ENCODE measurements at regions not wholly inside any gene's neighbourhood (a gene's known extent, or its start where the extent isn't known, plus 50 kb on each side); places are given as distances from the start of the nearest gene placed in this dataset.

DNA sequence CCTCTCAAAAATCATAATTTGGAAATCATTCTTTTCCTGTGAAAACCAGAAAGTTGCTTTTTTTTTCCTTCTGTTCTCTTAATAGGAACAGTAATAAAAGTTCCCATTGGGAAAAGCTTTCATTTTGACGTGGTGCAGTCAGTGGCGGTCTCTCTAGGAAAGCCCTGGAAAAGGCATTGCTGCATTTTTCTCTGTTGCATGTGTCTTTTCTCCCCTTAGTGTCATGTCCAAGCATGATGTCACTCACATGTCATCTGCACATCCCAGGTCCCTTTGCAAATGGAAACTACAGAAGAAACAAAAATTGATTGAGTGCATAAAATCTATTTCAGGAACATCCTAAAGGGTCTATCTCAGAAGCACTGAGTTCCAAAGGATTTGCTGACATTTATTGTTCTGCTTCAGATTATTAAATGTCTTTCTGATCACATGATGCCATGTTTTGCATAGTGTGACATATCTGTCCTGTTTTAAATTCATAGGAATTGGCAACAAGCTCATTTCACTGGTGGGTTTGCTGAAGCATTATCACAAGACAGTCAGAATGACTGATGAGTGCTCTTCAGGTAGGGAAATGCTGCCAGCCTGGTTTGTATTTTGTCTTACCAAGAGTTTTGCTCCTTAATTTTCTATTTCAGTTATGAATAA, 208.7 kb downstream of the SOX4 start:
- no peak for DNase-seq (ENCODE audit: extremely low read depth, low read depth, low spot score)

DNA sequence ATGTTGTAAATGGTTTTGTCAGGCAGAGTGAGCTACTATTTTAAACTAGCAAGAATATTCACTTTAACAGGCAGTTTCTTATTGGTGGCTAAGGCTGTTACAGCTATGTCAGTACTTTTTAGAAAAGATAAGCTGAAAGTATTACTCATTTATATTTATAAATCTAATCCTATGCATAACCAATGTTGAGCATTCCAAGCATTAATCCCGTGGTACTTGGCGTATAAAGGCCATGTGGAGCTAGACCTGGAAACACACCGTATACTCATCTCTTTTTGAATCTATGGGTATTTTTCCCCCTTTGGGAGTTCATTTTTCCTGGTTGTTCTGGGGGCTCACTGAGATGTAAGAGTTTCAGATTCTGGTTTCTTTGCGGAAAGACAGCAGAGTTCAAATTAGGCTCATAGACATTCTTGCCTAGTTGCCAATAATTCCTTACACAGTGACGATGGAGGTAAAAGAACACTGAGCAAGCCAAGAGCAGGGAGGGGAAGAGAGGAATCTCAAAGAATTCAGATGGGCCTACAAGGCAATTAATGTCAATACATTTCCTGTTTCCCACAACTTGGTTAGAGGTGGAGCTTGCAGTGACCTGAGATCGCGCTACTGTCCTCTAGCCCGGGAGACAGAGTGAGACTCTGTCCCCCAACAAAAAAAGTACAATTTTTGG, 211.5 kb downstream of the SOX4 start:
- no peak for DNase-seq (ENCODE audit: extremely low read depth, low read depth, low spot score)

DNA sequence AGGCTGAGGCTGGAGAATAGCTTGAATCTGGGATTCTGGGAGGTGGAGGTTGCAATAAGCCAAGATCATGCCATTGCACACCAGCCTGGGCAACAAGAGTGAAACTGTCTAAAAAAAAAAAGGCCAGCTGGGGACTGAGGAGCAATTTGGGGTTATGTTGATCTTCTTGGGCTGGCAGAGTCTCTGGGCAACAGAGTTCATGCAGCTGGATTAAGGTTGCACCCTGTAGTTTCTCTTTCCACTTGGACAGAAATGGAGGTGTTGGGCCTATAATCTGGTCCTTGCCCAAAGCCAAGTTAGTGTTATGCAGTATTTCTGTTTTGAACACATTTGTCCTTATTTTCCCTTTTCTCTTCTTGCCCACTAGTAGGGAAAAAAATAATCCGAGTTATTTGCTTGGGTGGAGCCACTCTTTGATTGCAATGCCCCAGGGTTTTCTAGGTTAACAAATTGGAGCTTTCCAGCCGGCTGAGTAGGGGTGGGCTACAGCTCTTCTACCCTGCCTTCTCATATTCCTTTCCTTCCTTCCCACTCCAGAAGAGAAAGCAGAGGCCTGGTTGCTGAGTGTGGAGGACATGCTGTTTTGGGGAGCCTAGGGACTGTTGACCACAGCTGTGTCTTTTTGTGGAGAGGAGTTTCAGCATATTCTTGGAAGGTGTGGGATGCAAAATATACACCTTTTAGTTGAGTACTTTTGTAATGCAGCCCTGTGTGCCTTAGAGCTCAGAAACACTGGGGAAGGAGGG, 213.9 kb downstream of the SOX4 start:
- DNase-seq (ENCODE audit: extremely low read depth, low read depth, low spot score): no peak

DNA sequence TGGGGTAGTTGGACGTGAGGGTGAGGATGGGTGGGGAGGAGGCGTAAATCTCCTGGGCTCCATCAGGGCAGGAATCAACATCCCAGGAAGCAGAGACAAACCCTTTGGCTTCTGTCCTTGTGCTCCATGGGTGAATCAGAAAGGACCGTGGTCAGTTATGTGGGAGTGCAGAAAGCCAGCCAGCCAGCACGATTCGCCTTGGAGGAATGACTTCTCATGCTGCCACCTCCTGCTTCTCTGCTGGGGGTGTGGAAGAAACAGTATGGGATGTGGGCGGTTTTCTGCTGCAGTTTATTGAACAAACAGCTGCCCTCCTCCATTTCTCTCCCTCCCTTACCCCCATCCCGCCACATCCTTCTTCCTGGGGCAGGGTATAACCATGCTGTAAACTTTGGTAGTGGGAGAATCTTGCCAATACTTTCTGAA, 214.5 kb downstream of the SOX4 start:
- DNase-seq (ENCODE audit: extremely low read depth, low read depth, low spot score): no peak

DNA sequence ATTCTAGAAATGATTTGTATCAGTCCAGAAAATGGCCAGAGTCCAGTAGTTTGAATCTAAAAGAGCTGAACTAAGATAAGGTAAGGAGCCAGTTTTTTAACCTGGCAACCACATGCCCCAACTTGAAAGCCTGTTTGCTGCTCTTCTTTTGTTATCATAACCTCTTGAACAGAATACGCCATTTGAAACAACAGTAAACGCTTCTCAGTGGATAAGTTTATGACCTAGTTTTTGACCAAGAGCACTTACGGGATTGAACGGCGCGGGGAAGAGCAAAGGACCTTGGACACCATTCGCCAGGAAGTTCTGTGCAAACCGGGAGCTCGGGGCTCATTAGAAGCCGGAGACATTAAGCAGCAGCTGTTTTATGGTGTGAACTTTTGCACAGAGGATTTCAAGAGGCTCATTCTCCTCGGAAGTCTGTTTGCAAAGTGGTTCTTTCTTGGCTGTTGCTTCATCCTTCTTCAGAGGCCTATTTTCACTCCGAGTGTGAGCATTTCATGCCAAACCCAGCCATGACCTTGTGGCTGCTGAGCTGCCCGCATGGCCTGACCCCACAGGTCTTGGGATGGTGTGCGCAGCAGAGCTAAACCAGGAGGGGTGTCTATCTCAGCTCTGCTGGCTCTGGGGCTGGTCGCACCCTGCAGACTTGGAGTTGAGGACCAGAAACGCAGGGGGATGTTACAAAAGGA, 215.1 kb downstream of the SOX4 start:
- no peak for DNase-seq (ENCODE audit: extremely low read depth, low read depth, low spot score)

DNA sequence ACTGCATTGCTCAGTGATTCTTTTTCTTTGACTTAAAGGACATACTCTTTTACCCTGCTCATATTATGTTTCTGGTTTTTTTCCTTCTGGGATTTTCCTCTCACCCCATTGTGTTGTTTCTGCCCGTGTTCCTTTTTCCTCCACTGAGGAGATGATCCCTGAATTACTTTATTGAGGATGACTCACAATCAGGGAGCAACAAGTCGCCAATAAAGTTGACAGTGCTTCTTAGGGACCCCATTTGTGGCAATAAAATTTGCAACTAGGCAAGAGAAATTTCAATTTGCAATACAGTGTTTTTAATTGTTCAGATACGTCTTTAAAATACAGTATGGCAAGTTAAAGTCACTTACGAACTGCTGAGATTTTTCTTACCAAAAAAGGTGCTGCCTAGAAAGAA, 217.9 kb downstream of the SOX4 start:
- no peak for DNase-seq (ENCODE audit: extremely low read depth, low read depth, low spot score)

DNA sequence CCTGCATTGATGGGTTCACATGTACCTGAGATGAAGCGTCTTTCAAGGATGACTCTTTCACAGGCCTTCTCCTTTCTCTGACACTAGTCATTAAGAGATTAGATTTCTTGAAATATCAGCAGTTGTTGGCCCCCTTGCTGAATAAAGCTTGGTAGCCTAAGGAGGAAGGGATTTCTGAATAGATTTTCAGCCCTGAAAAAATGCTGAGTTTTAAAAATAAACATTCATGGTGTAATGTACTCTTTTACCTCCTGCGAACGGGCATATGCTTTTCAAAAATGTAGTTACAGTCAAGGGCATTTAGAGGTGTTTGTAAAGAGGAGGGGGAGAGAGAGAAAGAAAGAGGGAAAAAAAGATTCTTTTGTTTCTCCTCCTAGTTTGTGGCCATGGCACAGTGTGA, 222.7 kb downstream of the SOX4 start:
- no peak for DNase-seq (ENCODE audit: extremely low read depth, low read depth, low spot score)

DNA sequence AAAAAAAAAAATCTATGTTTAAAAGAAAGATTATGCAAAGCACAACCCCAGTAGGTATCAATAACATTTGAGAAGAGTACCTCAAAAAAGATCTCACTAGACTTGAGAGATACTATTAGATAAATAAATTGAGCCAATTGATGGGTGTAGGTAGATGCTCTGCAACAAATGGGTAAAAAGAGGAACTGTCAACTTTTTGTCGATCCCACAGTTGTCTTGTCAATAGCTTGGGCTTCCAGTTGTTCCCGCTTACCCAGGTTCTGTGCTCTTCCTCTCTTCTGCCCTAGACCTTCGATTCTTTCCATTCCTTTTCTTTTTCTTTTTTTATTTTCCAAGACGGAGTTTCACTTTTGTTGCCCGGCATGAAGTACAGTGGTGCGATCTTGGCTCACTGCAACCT, 226.9 kb downstream of the SOX4 start:
- DNase-seq (ENCODE audit: extremely low read depth, low read depth, low spot score): no peak

DNA sequence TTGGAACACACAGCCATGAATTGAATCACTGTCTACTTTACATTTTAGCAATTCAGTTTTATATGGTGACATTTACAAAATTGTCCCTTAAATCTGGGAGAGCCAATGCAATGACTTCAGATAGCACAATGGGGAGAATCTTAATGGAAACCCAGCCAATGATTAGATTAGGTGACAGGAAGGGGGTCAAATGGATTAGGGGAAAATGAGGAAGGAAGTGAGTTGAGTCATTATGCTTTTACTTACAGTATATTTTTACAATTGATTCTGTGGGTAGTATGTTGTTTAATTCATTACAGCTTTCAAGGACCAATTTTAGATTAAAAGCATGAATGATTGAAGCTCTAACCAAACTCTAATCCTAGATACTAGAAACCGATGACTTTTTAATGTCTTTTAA, 229.8 kb downstream of the SOX4 start:
- no peak for DNase-seq (ENCODE audit: extremely low read depth, low read depth, low spot score)

DNA sequence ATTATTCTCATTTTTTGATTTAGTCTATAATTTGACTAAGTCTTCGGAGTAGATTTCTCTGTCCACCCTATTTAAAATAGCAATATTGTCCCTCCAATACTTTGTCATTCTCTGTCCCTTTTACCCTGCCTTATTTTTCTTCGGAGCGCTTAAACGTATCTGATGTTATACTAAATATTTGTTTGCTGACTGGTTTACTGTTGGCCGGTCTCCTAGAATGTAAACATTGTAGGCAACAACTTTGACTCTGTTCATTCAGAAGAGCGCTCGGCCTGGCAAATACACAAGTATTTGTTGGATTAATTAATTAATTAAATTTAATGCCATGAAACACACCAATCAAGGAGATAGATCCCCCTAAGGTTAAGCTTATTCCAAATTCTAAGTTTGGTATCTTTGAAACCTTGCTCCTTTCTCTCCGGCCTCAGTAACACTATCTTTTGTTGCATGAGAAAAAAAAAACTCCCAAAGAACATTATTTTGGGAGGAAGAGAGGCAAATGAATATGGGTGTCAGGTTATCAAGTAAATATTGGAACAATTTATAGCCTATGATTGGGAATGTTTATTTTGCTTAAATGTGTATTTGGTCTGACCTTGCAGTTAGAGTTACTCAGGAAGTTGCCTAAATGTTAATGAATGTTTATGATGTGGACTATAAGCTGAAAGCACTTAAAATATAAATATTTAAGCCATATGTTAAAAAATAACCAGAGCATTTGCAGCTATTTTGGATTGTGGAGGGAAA, 231.1 kb downstream of the SOX4 start:
- no peak for DNase-seq (ENCODE audit: extremely low read depth, low read depth, low spot score)

DNA sequence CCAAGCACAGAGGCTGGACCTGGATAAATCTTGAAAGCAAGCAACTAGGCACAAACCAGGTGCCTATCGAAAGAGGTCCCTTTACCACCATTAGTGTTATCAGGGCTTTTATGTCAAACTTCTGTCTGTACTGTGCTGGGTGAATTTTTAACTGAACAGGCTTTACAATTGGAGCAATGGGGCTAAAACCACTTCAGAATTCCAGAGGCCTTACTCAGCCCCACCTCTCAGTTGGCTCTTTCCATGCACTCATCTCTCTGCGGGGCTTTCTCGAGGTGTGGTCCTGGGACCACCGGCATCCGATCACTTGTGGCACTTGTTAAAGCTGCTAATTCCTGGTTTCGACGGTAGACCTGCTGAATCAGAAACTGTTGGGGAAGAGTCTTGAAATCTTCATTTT, 232.5 kb downstream of the SOX4 start:
- no peak for DNase-seq (ENCODE audit: extremely low read depth, low read depth, low spot score)

DNA sequence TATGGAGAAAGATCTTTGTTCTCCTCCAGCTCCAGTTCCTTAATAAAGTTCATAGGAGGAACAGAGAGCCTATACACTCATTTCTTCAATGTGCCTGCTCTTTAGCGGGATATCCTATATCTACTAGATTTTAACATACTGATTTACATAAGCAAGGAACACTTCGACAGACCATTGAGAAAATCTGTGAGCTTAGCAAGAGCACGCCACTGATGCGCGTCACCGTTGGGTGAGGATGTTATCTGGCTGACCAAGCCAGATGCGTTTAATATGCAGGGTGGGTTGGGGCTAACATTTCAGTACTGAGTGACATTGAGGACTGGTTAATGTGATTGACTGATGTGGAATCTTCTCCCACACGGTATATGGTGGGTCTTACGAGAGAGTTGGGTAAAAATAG, 233.4 kb downstream of the SOX4 start:
- no peak for DNase-seq (ENCODE audit: extremely low read depth, low read depth, low spot score)

DNA sequence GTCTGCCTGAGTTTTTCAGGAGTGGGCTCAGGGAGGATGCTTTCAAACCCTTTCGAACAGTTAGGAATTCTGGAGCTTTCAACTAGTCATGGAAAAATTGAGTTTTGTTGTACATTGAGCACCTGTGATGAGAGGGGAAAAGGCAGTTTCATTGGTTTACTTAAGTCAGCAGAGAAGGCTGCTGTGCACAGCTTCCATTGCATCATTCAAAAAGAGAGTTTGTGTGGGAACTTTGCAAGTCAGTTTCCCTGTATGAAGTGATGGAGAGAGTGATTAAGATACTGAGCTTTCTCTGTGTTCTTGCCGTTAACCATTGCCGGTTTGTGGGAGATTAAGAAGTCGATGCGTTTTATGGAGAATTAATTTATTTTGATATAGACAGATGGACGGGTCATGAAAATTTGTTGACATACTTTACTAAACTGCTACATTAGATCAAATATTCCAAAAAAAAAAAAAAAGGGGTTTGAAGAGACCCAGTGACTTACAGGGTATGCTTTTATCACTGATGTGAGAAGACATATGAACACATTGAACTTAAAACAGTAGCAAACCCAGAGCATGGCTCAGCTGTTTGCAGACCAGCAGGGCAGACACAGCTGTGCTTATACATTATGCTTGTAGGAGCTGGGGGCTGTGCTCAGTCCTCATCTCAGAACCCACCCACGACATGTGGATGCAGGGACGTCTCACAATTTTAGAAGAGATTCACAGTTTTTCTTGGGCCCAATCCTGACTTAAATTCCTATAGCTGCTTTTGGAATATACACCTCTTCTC, 234.1 kb downstream of the SOX4 start:
- DNase-seq (ENCODE audit: extremely low read depth, low read depth, low spot score): no peak

DNA sequence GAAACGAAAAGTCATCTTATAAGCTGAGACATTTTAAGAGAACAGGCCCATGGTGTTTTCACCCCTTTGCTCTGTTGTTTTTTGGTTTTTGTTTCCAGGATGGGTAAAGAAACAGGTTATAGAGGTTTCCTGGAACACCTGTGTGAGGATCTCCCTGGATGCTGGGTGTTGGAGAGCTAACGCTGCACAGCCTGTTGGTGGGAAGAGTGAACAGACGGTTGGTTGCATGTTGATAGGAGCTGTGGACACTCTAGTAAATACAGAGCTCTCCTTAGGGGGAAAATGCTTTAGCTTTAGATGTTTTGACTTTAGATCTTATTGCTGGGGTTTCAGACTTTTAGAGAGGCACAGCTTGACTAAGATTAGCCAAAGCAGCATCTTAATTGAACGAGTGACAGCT, 235.2 kb downstream of the SOX4 start:
- no peak for DNase-seq (ENCODE audit: extremely low read depth, low read depth, low spot score)

DNA sequence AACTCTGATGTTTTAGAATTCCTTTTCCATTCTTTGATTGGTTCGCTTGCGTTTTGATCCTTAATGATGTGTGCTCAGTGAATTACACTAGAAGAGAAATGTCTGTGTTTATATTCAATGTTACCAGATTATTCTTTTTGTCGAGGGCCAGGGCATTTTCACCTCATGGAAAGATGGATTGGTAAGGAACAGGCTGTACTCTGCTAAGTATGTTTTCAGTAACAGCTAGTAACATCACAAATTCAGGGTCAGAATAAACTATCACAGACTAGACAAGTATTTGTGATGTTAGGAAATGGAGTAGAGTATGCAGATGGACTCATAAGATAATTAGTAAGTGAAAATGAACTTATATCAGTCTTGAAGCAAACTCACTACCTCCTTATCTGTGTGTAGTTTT, 235.6 kb downstream of the SOX4 start:
- DNase-seq (ENCODE audit: extremely low read depth, low read depth, low spot score): no peak

DNA sequence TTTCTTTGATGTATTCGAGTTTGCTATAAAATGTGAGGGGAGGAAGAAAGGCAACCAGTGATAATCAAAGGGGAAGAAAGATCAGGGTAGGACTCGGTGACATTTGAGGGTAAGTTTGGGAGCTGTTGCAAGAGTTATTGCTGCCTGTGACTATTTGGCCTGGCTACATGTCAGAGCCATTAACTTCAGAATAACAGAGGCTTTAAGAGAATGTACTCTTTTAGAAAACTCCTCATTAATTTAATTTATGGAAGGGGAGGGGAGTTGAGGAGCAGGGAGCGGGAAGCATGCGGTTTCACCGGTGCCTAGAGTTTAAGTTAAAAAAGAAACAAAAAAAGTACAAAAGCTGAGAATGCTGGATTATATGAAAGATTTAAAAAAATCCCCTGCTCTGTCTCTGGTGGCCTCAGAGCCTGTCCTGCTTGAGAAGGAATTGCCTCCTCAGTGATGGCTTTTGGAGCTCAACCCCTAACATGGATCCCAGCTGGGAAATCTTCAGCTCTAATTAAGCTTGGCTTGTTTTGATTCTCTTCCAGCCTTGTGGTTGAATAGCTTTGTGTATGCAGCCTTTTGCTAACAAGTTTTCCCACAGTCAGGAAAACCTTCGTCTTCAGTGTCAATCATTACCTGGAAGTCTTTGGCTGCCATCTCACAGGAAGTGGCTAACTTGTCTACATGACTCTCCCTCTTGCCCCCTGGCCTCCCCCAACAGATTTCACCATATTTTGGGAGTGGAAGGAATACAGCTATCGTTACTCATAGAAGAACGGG, 238.2 kb downstream of the SOX4 start:
- DNase-seq (ENCODE audit: extremely low read depth, low read depth, low spot score): no peak

DNA sequence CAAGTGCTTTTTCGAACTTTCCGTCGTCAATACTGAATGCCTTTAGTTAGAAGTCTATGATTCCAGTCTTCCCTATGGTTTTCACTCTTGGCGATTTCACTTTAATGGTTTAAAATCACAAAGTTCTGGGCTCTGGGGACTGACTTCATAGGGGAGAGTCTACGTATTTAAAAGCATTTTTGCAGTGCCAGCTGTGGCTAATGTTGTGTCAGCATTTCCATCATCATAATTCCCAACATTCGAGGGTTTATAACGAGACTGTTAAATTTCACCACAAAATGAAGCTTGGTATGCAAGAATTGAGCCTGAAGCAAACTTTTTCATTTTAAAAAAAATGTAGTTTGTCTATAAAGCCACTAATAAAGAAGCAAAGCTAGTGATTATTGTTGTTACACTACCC, 242.7 kb downstream of the SOX4 start:
- DNase-seq (ENCODE audit: extremely low read depth, low read depth, low spot score): no peak

DNA sequence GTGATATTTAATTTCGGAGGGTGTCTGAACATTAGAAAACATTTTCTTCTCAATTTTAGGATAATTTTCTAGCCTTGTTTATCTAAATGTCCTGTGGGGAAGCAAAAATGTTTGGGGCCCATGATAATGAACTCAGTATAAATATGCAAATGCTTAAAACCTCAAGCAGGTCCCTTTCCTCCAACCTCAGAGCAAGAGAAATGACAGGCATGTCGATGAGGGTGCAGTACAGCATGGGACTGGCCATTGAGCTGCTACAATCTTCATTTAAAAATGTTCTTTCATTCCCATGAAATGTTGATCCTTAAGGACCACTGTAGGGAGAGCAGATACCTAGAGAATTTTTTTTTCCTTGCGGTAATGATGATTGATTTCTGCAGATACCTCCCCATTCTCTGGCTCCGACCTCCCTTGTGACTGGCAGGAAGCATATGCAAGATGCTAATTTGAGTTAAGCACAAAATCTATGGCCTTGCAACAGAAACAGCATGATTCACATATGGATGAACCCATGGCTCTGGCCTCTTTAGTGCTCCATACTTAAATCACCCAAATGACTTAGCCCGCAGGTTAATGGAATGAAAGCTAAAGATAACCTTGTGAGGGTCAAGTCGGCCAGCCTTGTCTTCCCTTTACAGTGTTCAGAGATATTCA, 243.3 kb downstream of the SOX4 start:
- no peak for DNase-seq (ENCODE audit: extremely low read depth, low read depth, low spot score)

DNA sequence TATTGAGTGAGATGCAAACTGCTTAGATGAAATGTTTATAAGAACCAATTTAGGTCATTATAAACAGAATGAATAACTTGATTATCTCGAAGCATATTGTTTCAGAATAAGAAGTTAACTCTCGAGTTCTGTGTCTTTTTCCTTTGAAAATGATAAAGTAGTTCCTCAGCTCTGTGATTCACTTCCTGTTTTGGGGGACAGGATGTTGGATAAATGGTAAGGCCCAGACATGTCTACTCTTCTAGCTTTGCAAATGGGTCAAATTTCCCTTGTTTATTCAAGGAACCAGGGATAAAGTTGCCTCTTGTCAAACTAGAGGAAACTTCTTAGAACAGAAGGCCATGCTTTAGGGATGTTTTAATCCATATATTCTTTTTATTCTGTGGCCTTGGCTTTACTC, 246.9 kb downstream of the SOX4 start:
- DNase-seq (ENCODE audit: extremely low read depth, low read depth, low spot score): peak; percentile 72
